Keratinocyte (primary cell): ENCODE measurements at regions not wholly inside any gene's neighbourhood (a gene's known extent, or its start where the extent isn't known, plus 50 kb on each side); places are given as distances from the start of the nearest gene placed in this dataset.

ENCODE experiments used
- DNase-seq: peaks from one replicate; pipeline ENCODE4 v3.0.0-alpha.2; 2011; ENCODE audit warnings: low read depth, missing footprints, low spot score
- FAIRE-seq: peaks from 2 replicates; lab custom pipeline; 2011; peaks lifted over from hg19 to GRCh38; lab: Jason Lieb, UNC
- H2AFZ ChIP-seq: 2 replicates; pipeline ENCODE4 v1.6.0; 2012; ENCODE audit warnings: low read length, control low read depth, inconsistent platforms; ENCODE audit not compliant: control insufficient read depth
- H3K27ac ChIP-seq: 2 replicates; pipeline ENCODE4 v1.5.1; 2011; ENCODE audit warnings: low read length; ENCODE audit not compliant: control insufficient read depth, insufficient read depth
- H3K27me3 ChIP-seq: 3 replicates; pipeline ENCODE4 v1.6.0; 2011; ENCODE audit warnings: low read length; ENCODE audit not compliant: control insufficient read depth, insufficient read depth; ENCODE audit errors: extremely low read depth
- H3K36me3 ChIP-seq, 2 experiments: 2 replicates in 1 of 2; 3 replicates in 1 of 2; pipeline ENCODE4 v1.5.1; 2011; ENCODE audit warnings: low read length in 2 of 2, mild to moderate bottlenecking in 1 of 2; ENCODE audit not compliant: control insufficient read depth in 2 of 2, insufficient read depth in 2 of 2; ENCODE audit errors: extremely low read depth in 1 of 2
- H3K4me1 ChIP-seq: 3 replicates; pipeline ENCODE4 v1.5.1; 2011; ENCODE audit warnings: low read length; ENCODE audit not compliant: control insufficient read depth, insufficient read depth; ENCODE audit errors: extremely low read depth
- H3K4me2 ChIP-seq: 3 replicates; pipeline ENCODE4 v1.6.0; 2011; ENCODE audit warnings: low read depth, low read length; ENCODE audit not compliant: control insufficient read depth, insufficient read depth; ENCODE audit errors: extremely low read depth
- H3K4me3 ChIP-seq, 3 experiments: fragments of 200-600 bp in 1 of 3; sonication (generic) in 1 of 3; 2 replicates in 2 of 3; 3 replicates in 1 of 3; pipeline ENCODE4 v1.5.1; 2011 to 2016; ENCODE audit warnings: low read length in 3 of 3, mild to moderate bottlenecking in 3 of 3, control low read depth in 2 of 3, inconsistent platforms in 1 of 3, low read depth in 1 of 3, mixed read lengths in 1 of 3, mixed run types in 1 of 3, moderate library complexity in 1 of 3; ENCODE audit not compliant: control insufficient read depth in 2 of 3, insufficient read depth in 2 of 3; ENCODE audit errors: extremely low read depth in 1 of 3
- H3K79me2 ChIP-seq: 2 replicates; pipeline ENCODE4 v1.6.0; 2012; ENCODE audit warnings: low read length; ENCODE audit not compliant: control insufficient read depth, insufficient read depth
- H3K9ac ChIP-seq: 3 replicates; pipeline ENCODE4 v1.6.0; 2011; ENCODE audit warnings: low read length; ENCODE audit not compliant: control insufficient read depth, insufficient read depth; ENCODE audit errors: extremely low read depth
- H3K9me1 ChIP-seq: 3 replicates; pipeline ENCODE4 v1.6.0; 2011; ENCODE audit warnings: low read length; ENCODE audit not compliant: control insufficient read depth, insufficient read depth; ENCODE audit errors: extremely low read depth
- H3K9me3 ChIP-seq: 2 replicates; pipeline ENCODE4 v1.5.1; 2012; ENCODE audit warnings: low read depth, low read length; ENCODE audit not compliant: control insufficient read depth
- H4K20me1 ChIP-seq: 3 replicates; pipeline ENCODE4 v1.6.0; 2011; ENCODE audit warnings: low read length; ENCODE audit not compliant: control insufficient read depth, insufficient read depth; ENCODE audit errors: extremely low read depth
- EZH2 ChIP-seq: IDR thresholded peaks from one replicate; pipeline ENCODE4 v1.6.1; 2012; ENCODE audit warnings: inconsistent platforms, mild to moderate bottlenecking, low read length, moderate library complexity
- dilution Hi-C: fragments of 300-500 bp; cut with MboI; formaldehyde crosslinking; loops from one replicate; pipeline ENCODE4 v1.7.0; 2020; ENCODE audit warnings: low sequenced_read_pairs; ENCODE audit not compliant: extremely low pct_ligation_motif_present
- TF ChIP-seq, protein P1 (sequence below), 3 experiments: IDR thresholded peaks in 1 of 3; conservative IDR thresholded peaks in 1 of 3; optimal IDR thresholded peaks in 1 of 3; 2 replicates in 2 of 3; 3 replicates in 1 of 3; pipeline versions ENCODE3 to v1.5.1; 2011; ENCODE audit warnings: low read length in 3 of 3, mild to moderate bottlenecking in 3 of 3, moderate library complexity in 2 of 3, control low read depth in 1 of 3, inconsistent platforms in 1 of 3; ENCODE audit not compliant: insufficient read depth in 2 of 3; ENCODE audit errors: extremely low read depth in 1 of 3

GRCh38 chr13:59016250-59016649 is 1147.5 kb downstream of the DIAPH3 start:
- no peak for TF ChIP-seq EZH2
- TF ChIP-seq, protein P1, sequence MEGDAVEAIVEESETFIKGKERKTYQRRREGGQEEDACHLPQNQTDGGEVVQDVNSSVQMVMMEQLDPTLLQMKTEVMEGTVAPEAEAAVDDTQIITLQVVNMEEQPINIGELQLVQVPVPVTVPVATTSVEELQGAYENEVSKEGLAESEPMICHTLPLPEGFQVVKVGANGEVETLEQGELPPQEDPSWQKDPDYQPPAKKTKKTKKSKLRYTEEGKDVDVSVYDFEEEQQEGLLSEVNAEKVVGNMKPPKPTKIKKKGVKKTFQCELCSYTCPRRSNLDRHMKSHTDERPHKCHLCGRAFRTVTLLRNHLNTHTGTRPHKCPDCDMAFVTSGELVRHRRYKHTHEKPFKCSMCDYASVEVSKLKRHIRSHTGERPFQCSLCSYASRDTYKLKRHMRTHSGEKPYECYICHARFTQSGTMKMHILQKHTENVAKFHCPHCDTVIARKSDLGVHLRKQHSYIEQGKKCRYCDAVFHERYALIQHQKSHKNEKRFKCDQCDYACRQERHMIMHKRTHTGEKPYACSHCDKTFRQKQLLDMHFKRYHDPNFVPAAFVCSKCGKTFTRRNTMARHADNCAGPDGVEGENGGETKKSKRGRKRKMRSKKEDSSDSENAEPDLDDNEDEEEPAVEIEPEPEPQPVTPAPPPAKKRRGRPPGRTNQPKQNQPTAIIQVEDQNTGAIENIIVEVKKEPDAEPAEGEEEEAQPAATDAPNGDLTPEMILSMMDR (optimal IDR thresholded peaks at IDR 0.05 in 1 of 3, IDR thresholded peaks at IDR 0.05 in 1 of 3, conservative IDR thresholded peaks at IDR 0.05 in 1 of 3; ENCODE audit: extremely low read depth in 1 of 3, insufficient read depth in 2 of 3, low read length in 3 of 3): no peak
- dilution Hi-C loops: no loop called here
- FAIRE-seq: no peak

GRCh38 chr13:59024434-59024833 is 1139.3 kb downstream of the DIAPH3 start:
- FAIRE-seq (no peak), DNase-seq (no peak)
- H3K4me1 ChIP-seq: no peaks in the 10 kb centered on the region
- no peak for TF ChIP-seq EZH2
- TF ChIP-seq, protein P1 (optimal IDR thresholded peaks at IDR 0.05 in 1 of 3, IDR thresholded peaks at IDR 0.05 in 1 of 3, conservative IDR thresholded peaks at IDR 0.05 in 1 of 3; ENCODE audit: extremely low read depth in 1 of 3, insufficient read depth in 2 of 3, low read length in 3 of 3): no peak
- H4K20me1 ChIP-seq: no peaks in the 10 kb centered on the region
- no peak overlapping the region for H3K27ac ChIP-seq
- H2AFZ ChIP-seq: no peak overlapping the region
- dilution Hi-C loops: no loop called here
- no peaks in the 10 kb centered on the region for H3K27me3 ChIP-seq
- H3K9me3 ChIP-seq: no peaks in the 10 kb centered on the region
- no peaks in the 10 kb centered on the region for H3K36me3 ChIP-seq
- H3K4me3 ChIP-seq: no peak overlapping the region
- H3K79me2 ChIP-seq: no peaks in the 10 kb centered on the region
- no peaks in the 10 kb centered on the region for H3K9me1 ChIP-seq
- no peak overlapping the region for H3K4me2 ChIP-seq
- no peak overlapping the region for H3K9ac ChIP-seq

More at GRCh38 chr13:59016250-59016649, 1147.5 kb downstream of the DIAPH3 start:
- no peaks in the 10 kb centered on the region for H3K9me3 ChIP-seq
- H3K36me3 ChIP-seq: no peaks in the 10 kb centered on the region
- no peak overlapping the region for H3K4me2 ChIP-seq
- H3K79me2 ChIP-seq: no peaks in the 10 kb centered on the region
- no peaks in the 10 kb centered on the region for H3K4me1 ChIP-seq
- no peak overlapping the region for H3K27ac ChIP-seq
- no peak overlapping the region for H3K9ac ChIP-seq
- no peaks in the 10 kb centered on the region for H3K27me3 ChIP-seq
- no peak for DNase-seq
- no peak overlapping the region for H2AFZ ChIP-seq
- no peaks in the 10 kb centered on the region for H4K20me1 ChIP-seq
- no peak overlapping the region for H3K4me3 ChIP-seq
- no peaks in the 10 kb centered on the region for H3K9me1 ChIP-seq
